Neural cell (in vitro differentiated cells): ENCODE measurements at regions not wholly inside any gene's neighbourhood (a gene's known extent, or its start where the extent isn't known, plus 50 kb on each side); places are given as distances from the start of the nearest gene placed in this dataset.

Source experiments
- POLR2AphosphoS5 ChIP-seq: IDR thresholded peaks from 2 replicates; pipeline ENCODE4 v1.6.1; 2012
- TF ChIP-seq, protein P1 (sequence below): IDR thresholded peaks from 2 replicates; pipeline ENCODE4 v1.6.1; 2012; ENCODE audit warnings: borderline replicate concordance
- TF ChIP-seq, protein P2 (sequence below): fragments of 450-650 bp; IDR thresholded peaks from 2 replicates; pipeline ENCODE4 v1.5.1; 2014; ENCODE audit warnings: antibody characterized with exemption, mild to moderate bottlenecking, moderate library complexity; ENCODE audit not compliant: poor library complexity, severe bottlenecking

DNA sequence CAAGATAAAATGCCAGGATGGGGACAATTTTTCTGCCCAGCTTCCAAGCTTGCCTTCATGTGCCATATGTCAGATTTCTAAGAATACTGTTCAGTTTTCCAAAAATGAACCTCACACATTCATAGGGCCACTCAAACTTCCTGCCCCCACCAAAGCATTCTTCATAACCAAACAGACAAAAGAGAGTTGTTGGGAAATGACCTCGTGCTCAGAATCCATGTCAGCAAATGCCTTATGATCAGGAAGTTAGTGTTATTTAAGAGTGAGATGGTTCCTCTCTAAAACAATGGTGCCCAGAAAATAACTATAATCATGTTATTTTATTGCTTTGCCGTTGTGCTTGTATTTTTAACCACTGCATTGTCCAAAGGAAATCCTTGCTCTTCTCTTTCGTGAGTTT is 208.2 kb downstream of the ZNF608 start:
- TF ChIP-seq, protein P1, sequence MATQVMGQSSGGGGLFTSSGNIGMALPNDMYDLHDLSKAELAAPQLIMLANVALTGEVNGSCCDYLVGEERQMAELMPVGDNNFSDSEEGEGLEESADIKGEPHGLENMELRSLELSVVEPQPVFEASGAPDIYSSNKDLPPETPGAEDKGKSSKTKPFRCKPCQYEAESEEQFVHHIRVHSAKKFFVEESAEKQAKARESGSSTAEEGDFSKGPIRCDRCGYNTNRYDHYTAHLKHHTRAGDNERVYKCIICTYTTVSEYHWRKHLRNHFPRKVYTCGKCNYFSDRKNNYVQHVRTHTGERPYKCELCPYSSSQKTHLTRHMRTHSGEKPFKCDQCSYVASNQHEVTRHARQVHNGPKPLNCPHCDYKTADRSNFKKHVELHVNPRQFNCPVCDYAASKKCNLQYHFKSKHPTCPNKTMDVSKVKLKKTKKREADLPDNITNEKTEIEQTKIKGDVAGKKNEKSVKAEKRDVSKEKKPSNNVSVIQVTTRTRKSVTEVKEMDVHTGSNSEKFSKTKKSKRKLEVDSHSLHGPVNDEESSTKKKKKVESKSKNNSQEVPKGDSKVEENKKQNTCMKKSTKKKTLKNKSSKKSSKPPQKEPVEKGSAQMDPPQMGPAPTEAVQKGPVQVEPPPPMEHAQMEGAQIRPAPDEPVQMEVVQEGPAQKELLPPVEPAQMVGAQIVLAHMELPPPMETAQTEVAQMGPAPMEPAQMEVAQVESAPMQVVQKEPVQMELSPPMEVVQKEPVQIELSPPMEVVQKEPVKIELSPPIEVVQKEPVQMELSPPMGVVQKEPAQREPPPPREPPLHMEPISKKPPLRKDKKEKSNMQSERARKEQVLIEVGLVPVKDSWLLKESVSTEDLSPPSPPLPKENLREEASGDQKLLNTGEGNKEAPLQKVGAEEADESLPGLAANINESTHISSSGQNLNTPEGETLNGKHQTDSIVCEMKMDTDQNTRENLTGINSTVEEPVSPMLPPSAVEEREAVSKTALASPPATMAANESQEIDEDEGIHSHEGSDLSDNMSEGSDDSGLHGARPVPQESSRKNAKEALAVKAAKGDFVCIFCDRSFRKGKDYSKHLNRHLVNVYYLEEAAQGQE, result no peak
- TF ChIP-seq, protein P2, sequence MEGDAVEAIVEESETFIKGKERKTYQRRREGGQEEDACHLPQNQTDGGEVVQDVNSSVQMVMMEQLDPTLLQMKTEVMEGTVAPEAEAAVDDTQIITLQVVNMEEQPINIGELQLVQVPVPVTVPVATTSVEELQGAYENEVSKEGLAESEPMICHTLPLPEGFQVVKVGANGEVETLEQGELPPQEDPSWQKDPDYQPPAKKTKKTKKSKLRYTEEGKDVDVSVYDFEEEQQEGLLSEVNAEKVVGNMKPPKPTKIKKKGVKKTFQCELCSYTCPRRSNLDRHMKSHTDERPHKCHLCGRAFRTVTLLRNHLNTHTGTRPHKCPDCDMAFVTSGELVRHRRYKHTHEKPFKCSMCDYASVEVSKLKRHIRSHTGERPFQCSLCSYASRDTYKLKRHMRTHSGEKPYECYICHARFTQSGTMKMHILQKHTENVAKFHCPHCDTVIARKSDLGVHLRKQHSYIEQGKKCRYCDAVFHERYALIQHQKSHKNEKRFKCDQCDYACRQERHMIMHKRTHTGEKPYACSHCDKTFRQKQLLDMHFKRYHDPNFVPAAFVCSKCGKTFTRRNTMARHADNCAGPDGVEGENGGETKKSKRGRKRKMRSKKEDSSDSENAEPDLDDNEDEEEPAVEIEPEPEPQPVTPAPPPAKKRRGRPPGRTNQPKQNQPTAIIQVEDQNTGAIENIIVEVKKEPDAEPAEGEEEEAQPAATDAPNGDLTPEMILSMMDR, result no peak
- TF ChIP-seq POLR2AphosphoS5, result no peak
